ENCODE measurements at regions not wholly inside any gene's neighbourhood (a gene's known extent, or its start where the extent isn't known, plus 50 kb on each side); places are given as distances from the start of the nearest gene placed in this dataset.

DNA sequence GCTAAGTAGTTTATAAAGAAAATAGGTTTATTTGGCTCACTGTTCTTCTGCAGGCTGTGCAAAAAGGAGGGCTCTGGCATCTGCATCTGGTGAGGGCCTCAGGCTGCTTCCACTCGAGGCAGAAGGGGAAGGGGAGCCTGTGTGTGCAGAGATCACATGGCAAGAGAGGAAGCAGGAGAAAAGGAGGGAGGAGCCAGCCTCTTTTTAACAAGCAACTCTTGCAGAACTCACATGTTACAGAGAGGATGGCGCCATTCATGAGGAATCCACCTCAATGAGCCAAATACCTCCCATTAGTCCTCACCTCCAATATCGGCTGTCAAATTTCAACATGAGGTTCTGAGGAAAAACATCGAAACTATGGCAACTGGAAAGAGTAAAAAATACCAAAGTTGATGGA lies 666.6 kb upstream of the SLC35B3 start:
- Mint-ChIP-seq H3K4me1 (no peaks in the 10 kb centered on the region), H3K9me3 (no peaks in the 10 kb centered on the region), H3K27ac (no peak overlapping the region)

DNA sequence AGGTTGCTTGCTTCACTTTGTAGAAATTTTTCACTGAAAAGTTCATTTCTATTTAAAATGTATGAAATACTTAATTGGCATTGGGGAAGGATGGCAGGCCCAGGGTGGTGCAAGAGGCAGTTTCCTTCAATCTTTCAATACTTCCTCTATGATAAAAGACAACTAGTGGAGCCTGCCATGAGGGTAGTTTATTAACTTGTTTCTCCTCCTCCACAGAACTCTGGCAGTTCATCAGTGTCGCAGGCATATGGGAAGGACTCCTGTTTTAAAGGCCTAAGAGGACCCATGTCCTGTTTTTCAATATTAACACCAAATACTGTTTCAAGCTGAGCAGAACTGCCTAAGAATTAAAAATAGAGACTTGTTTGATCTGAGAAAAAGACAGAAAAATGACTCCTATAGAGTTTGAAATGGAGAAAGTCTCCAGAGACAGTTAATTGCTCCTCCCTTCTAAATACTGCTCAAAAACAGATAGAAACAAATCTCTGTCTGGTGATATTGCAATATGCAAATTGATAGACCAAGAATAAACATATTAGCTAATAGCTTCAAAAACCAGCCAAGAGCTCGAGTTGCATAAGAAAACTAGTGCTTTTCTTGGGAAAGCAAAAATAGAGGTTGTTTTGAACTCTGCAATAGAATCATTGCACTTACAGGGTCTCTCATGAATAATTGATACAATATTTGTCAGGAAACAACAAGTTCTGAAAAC lies 665.7 kb upstream of the SLC35B3 start:
- Mint-ChIP-seq H3K27me3 (ENCODE audit: low read depth) (no peaks in the 10 kb centered on the region), H3K4me1 (no peaks in the 10 kb centered on the region), H3K9me3 (no peaks in the 10 kb centered on the region), H3K4me3 (no peak overlapping the region), H3K36me3 (ENCODE audit: low read depth) (no peaks in the 10 kb centered on the region), H3K27ac (no peak overlapping the region)
- TF ChIP-seq, protein P1, sequence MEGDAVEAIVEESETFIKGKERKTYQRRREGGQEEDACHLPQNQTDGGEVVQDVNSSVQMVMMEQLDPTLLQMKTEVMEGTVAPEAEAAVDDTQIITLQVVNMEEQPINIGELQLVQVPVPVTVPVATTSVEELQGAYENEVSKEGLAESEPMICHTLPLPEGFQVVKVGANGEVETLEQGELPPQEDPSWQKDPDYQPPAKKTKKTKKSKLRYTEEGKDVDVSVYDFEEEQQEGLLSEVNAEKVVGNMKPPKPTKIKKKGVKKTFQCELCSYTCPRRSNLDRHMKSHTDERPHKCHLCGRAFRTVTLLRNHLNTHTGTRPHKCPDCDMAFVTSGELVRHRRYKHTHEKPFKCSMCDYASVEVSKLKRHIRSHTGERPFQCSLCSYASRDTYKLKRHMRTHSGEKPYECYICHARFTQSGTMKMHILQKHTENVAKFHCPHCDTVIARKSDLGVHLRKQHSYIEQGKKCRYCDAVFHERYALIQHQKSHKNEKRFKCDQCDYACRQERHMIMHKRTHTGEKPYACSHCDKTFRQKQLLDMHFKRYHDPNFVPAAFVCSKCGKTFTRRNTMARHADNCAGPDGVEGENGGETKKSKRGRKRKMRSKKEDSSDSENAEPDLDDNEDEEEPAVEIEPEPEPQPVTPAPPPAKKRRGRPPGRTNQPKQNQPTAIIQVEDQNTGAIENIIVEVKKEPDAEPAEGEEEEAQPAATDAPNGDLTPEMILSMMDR (IDR thresholded peaks at IDR 0.05; ENCODE audit: unreplicated experiment in 3 of 3), result no peak

More for the DNA sequence above, 666.6 kb upstream of the SLC35B3 start:
- H3K27me3 Mint-ChIP-seq (ENCODE audit: low read depth), result no peaks in the 10 kb centered on the region
- H3K36me3 Mint-ChIP-seq (ENCODE audit: low read depth), result no peaks in the 10 kb centered on the region
- H3K4me3 Mint-ChIP-seq, result no peak overlapping the region
- TF ChIP-seq, protein P1 (IDR thresholded peaks at IDR 0.05; ENCODE audit: unreplicated experiment in 3 of 3), result no peak

DNA sequence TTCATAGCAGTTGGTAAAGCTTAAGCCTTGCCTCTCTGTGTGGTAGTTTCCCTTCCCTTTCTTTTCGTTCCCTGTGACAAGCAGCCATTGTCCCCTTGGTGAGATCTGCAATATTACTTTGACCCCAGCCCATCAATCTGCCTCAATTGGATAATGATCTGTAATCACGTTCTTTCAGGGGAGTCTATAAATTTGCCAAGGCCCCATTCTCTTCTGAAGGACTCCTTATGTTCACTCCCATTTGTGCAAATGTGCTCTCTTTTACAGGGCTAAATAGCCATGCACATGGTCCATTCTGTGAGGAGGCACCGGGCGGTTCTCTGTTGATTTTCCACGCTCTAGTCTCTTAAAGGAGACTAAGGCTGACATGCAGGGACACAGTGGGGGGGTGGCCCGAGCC lies 660.4 kb upstream of the SLC35B3 start:
- H3K4me3 Mint-ChIP-seq, result no peak overlapping the region
- H3K36me3 Mint-ChIP-seq (ENCODE audit: low read depth), result no peaks in the 10 kb centered on the region
- H3K4me1 Mint-ChIP-seq, result no peaks in the 10 kb centered on the region
- TF ChIP-seq, protein P1 (IDR thresholded peaks at IDR 0.05; ENCODE audit: unreplicated experiment in 3 of 3), result no peak
- H3K9me3 Mint-ChIP-seq, result no peaks in the 10 kb centered on the region
- no peak overlapping the region for H3K27ac Mint-ChIP-seq
- H3K27me3 Mint-ChIP-seq (ENCODE audit: low read depth), result no peaks in the 10 kb centered on the region

DNA sequence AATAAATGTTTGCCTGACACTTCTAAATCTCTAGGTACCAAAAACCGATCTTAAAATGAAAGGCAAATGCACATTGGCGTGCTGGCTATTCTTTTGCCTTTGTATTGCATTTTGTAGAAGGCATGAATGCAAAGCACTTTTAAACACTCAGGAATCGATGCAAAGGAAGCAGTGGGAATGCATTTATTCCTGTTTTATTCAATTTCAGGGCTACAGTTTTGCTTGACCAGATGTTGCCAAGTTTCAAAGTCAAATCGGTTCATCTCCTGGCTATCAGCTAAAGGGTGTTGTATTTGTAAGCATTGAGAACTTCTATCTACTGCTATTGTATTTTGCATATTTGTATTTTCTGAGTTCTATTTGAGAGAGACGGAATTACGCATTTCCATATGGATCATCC lies 659.8 kb upstream of the SLC35B3 start:
- no peaks in the 10 kb centered on the region for H3K4me1 Mint-ChIP-seq
- no peaks in the 10 kb centered on the region for H3K36me3 Mint-ChIP-seq (ENCODE audit: low read depth)
- H3K4me3 Mint-ChIP-seq, result no peak overlapping the region
- TF ChIP-seq, protein P1 (IDR thresholded peaks at IDR 0.05; ENCODE audit: unreplicated experiment in 3 of 3), result no peak
- no peaks in the 10 kb centered on the region for H3K9me3 Mint-ChIP-seq
- no peaks in the 10 kb centered on the region for H3K27me3 Mint-ChIP-seq (ENCODE audit: low read depth)
- no peak overlapping the region for H3K27ac Mint-ChIP-seq

DNA sequence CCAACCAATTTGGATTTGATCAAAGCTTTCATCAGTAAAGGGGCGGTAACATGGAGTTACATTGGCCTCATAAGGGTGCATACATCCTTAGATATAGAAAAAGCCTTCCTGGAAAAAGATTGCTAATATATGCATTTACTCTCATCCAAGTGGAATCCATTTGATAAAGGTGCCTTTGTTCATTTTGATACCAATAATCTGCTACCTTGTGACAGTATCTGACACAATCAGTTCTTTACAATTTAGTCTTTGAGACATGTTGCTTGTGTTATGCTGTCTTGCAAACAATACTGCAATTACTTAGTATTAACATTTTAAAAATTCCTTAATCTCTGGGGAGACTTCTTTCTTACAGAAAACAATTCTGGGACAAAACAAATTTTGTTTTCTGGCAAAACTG lies 654.4 kb upstream of the SLC35B3 start:
- H3K4me1 Mint-ChIP-seq, result no peaks in the 10 kb centered on the region

More for the DNA sequence above, 654.4 kb upstream of the SLC35B3 start:
- H3K4me3 Mint-ChIP-seq, result no peak overlapping the region
- no peaks in the 10 kb centered on the region for H3K36me3 Mint-ChIP-seq (ENCODE audit: low read depth)
- TF ChIP-seq, protein P1 (IDR thresholded peaks at IDR 0.05; ENCODE audit: unreplicated experiment in 3 of 3), result no peak
- H3K9me3 Mint-ChIP-seq, result no peaks in the 10 kb centered on the region
- H3K27ac Mint-ChIP-seq, result no peak overlapping the region
- no peaks in the 10 kb centered on the region for H3K27me3 Mint-ChIP-seq (ENCODE audit: low read depth)

Measured in nephron (organoid).